ENCODE measurements at regions not wholly inside any gene's neighbourhood (a gene's known extent, or its start where the extent isn't known, plus 50 kb on each side); places are given as distances from the start of the nearest gene placed in this dataset.

GRCh38 chr20:19079536-19080299 lies 132.7 kb upstream of the SLC24A3 start:
- Histone ChIP-seq H3K27ac (no peak overlapping the region), H3K4me3 (no peak overlapping the region), H3K36me3 (no peaks in the 10 kb centered on the region), H3K27me3 (replicated peaks in 1 of 7) (peaks cover 0 to 5% (median 0%) of the 10 kb centered on the region in 7 donors), H3K9me3 (no peaks in the 10 kb centered on the region), H3K4me1 (peaks cover 0 to 12% (median 4%) of the 10 kb centered on the region in 6 donors)
- intact Hi-C loops (cut with DNase I; ENCODE audit: low total_unique reads), result no loop called here
- TF ChIP-seq POLR2AphosphoS5 (IDR thresholded peaks at IDR 0.05), result no peak
- TF ChIP-seq CTCF (IDR thresholded peaks at IDR 0.05 in 8 of 11, conservative IDR thresholded peaks at IDR 0.05 in 3 of 11), result no peak
- no peak for TF ChIP-seq POLR2A (IDR thresholded peaks at IDR 0.05)
- DNase-seq, result no peak
- 55 to 73% (median 60%) methylated on average over 9 to 10 of the region's 10 CpGs for WGBS, 5 donors

DNA sequence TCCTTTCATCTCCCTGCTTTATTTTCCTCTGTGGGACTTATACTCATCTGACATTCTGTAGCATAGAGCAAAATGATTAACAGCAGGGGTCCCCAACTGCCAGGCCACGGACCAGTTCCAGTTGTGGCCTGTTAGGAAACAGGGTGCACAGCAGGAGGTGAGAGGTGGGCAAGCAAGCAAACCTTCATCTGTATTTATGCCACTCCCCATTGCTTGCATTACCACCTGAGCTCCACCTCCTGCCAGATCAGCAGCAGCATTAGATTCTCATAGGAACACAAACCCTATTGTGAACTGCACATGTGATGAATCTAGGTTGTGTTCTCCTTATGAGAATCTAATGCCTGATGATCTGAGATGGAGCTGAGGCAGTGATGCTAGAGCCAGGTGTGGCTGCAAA lies 130.5 kb upstream of the SLC24A3 start:
- no peak for TF ChIP-seq POLR2AphosphoS5 (IDR thresholded peaks at IDR 0.05)
- no peak for TF ChIP-seq CTCF (IDR thresholded peaks at IDR 0.05 in 8 of 11, conservative IDR thresholded peaks at IDR 0.05 in 3 of 11)
- TF ChIP-seq POLR2A (IDR thresholded peaks at IDR 0.05), result no peak
- no peaks in the 10 kb centered on the region for H3K9me3 ChIP-seq
- no peak overlapping the region for H3K4me3 ChIP-seq
- no peaks in the 10 kb centered on the region for H3K4me1 ChIP-seq
- H3K27me3 ChIP-seq (replicated peaks in 1 of 7), result no peaks in the 10 kb centered on the region
- H3K36me3 ChIP-seq, result no peaks in the 10 kb centered on the region
- no peak for DNase-seq
- 63 to 72% (median 67%) methylated on average over 1 of the region's 1 CpG for WGBS, 5 donors
- intact Hi-C loops (cut with DNase I; ENCODE audit: low total_unique reads), result no loop called here
- no peak overlapping the region for H3K27ac ChIP-seq

- H3K27me3 ChIP-seq (replicated peaks in 1 of 7), result no peaks in the 10 kb centered on the region
- H3K27ac ChIP-seq, result no peak overlapping the region
- no peak for DNase-seq
- intact Hi-C loops (cut with DNase I; ENCODE audit: low total_unique reads), result no loop called here
- TF ChIP-seq POLR2AphosphoS5 (IDR thresholded peaks at IDR 0.05) (no peak), POLR2A (IDR thresholded peaks at IDR 0.05) (no peak), CTCF (IDR thresholded peaks at IDR 0.05 in 8 of 11, conservative IDR thresholded peaks at IDR 0.05 in 3 of 11) (no peak)
- H3K9me3 ChIP-seq, result no peaks in the 10 kb centered on the region
- no peaks in the 10 kb centered on the region for H3K4me1 ChIP-seq
- WGBS, 5 donors, result 82 to 90% (median 85%) methylated on average over 8 of the region's 8 CpGs
- no peaks in the 10 kb centered on the region for H3K36me3 ChIP-seq
- H3K4me3 ChIP-seq, result no peak overlapping the region
These were observed 129.3 kb upstream of the SLC24A3 start for GRCh38 chr20:19083136-19083621.

DNA sequence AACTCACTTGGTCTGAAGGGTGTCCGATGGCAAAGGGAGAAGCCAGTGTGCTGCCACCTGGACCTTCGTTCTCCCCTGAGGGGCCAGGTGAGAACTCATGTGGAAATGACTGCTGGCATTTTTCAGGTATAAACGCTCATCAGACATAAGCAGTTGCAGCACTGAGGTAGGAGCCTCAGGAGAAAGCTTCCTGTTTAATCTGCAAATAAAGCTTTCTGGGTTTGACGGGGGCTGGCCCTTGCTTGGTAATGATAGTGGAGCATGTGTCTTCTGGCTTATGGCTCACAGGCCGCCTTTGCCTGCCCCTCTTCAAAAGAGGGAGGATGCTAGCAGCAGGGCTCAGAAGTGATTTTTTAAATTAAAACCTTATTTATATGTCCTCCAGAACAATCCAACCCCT lies 122.1 kb upstream of the SLC24A3 start:
- TF ChIP-seq CTCF (IDR thresholded peaks at IDR 0.05 in 8 of 11, conservative IDR thresholded peaks at IDR 0.05 in 3 of 11) (no peak), POLR2A (IDR thresholded peaks at IDR 0.05) (no peak), POLR2AphosphoS5 (IDR thresholded peaks at IDR 0.05) (no peak)
- Histone ChIP-seq H3K4me1 (no peaks in the 10 kb centered on the region), H3K27me3 (replicated peaks in 1 of 7) (peaks cover 0 to 9% (median 0%) of the 10 kb centered on the region in 7 donors), H3K9me3 (peaks cover 0 to 2% (median 0%) of the 10 kb centered on the region in 8 donors), H3K27ac (no peak overlapping the region), H3K4me3 (no peak overlapping the region), H3K36me3 (no peaks in the 10 kb centered on the region)
- 83 to 94% (median 89%) methylated on average over 5 of the region's 5 CpGs for WGBS, 5 donors
- no peak for DNase-seq
- intact Hi-C loops (cut with DNase I; ENCODE audit: low total_unique reads), result no loop called here
